RWPE2 (cell line): ENCODE measurements at regions not wholly inside any gene's neighbourhood (a gene's known extent, or its start where the extent isn't known, plus 50 kb on each side); places are given as distances from the start of the nearest gene placed in this dataset.

ENCODE experiments used
- ATAC-seq: fragments of 200-7000 bp; cut with Tn5 transposase; 3 replicates; pipeline ENCODE4 v1.9.1; 2021; ENCODE audit warnings: low read depth
- DNase-seq: peaks from one replicate; pipeline ENCODE4 v3.0.0-alpha.2; 2020; ENCODE audit warnings: low spot score
- H3K27ac ChIP-seq: fragments of 450-650 bp; 2 replicates; pipeline ENCODE4 v1.5.1; 2017; ENCODE audit warnings: mild to moderate bottlenecking; ENCODE audit not compliant: poor library complexity, severe bottlenecking
- H3K27me3 ChIP-seq: fragments of 250-450 bp; sonication (Bioruptor Pico); 2 replicates; pipeline ENCODE4 v1.5.1; 2021; ENCODE audit warnings: mild to moderate bottlenecking, moderate library complexity; ENCODE audit not compliant: insufficient read depth, poor library complexity, severe bottlenecking
- H3K36me3 ChIP-seq: fragments of 250-450 bp; sonication (Bioruptor Pico); 2 replicates; pipeline ENCODE4 v1.5.1; 2020; ENCODE audit warnings: low read depth, mild to moderate bottlenecking, moderate library complexity
- H3K4me1 ChIP-seq: fragments of 250-450 bp; sonication (Bioruptor Pico); 2 replicates; pipeline ENCODE4 v1.5.1; 2021; ENCODE audit warnings: mild to moderate bottlenecking, moderate library complexity; ENCODE audit not compliant: insufficient read depth, poor library complexity, severe bottlenecking
- H3K4me3 ChIP-seq: fragments of 250-450 bp; sonication (Bioruptor Pico); 2 replicates; pipeline ENCODE4 v1.5.1; 2021; ENCODE audit warnings: mild to moderate bottlenecking, moderate library complexity; ENCODE audit not compliant: severe bottlenecking
- H3K9me3 ChIP-seq: fragments of 250-450 bp; sonication (Bioruptor Pico); 2 replicates; pipeline ENCODE4 v1.5.1; 2021; ENCODE audit warnings: mild to moderate bottlenecking, moderate library complexity; ENCODE audit not compliant: severe bottlenecking
- TF ChIP-seq, protein P1 (sequence below): fragments of 450-650 bp; IDR thresholded peaks from one replicate; pipeline ENCODE4 v1.5.1; 2017; ENCODE audit warnings: mild to moderate bottlenecking, moderate library complexity; ENCODE audit not compliant: poor library complexity, severe bottlenecking

DNA sequence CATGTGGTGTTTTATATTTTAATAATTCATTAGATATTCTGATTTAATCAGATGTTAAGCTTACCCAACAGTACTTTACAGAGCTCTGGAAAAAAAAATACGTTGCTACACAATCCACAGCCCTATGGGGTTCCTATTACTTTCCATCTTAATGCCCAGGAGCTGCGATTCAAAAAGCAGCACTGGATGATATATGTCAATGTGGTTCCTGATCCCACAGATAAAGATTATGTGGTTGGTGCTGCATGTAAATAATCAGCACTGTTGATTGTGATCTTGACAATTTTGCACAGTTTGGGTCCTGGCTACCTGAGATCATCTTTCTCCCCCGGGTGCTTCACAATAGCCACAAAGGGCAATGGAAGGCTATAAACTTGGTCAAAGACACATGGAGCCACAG, 72.7 kb upstream of the DCLK2 start:
- Histone ChIP-seq H3K27ac (no peak overlapping the region), H3K4me3 (no peak overlapping the region), H3K9me3 (no peaks in the 10 kb centered on the region), H3K4me1 (no peaks in the 10 kb centered on the region), H3K36me3 (no peaks in the 10 kb centered on the region), H3K27me3 (no peaks in the 10 kb centered on the region)
- ATAC-seq = no peak
- TF ChIP-seq, protein P1, sequence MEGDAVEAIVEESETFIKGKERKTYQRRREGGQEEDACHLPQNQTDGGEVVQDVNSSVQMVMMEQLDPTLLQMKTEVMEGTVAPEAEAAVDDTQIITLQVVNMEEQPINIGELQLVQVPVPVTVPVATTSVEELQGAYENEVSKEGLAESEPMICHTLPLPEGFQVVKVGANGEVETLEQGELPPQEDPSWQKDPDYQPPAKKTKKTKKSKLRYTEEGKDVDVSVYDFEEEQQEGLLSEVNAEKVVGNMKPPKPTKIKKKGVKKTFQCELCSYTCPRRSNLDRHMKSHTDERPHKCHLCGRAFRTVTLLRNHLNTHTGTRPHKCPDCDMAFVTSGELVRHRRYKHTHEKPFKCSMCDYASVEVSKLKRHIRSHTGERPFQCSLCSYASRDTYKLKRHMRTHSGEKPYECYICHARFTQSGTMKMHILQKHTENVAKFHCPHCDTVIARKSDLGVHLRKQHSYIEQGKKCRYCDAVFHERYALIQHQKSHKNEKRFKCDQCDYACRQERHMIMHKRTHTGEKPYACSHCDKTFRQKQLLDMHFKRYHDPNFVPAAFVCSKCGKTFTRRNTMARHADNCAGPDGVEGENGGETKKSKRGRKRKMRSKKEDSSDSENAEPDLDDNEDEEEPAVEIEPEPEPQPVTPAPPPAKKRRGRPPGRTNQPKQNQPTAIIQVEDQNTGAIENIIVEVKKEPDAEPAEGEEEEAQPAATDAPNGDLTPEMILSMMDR = no peak
- no peak for DNase-seq

DNA sequence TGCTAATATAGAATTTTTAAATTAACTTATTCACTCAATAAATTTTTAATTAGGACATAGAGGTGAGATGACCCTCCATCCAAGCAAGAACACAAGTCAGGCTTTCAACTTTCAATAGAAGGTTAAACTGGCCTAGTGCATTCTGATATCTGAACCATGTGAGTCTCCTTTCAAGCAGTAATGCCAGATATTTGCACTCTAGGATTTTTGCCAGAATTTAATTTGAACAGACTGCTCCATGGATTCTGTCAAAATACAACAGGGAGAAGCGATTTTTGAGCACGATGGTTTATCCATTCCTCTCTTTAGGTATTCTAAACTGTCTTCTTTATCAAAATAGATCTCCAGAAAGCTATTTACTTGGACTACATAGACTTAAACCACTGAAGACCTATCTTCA, 72.0 kb upstream of the DCLK2 start:
- no peaks in the 10 kb centered on the region for H3K36me3 ChIP-seq
- ATAC-seq (no peak), DNase-seq (no peak)
- H3K4me3 ChIP-seq = no peak overlapping the region
- no peaks in the 10 kb centered on the region for H3K4me1 ChIP-seq
- no peak overlapping the region for H3K27ac ChIP-seq
- TF ChIP-seq, protein P1 = no peak
- no peaks in the 10 kb centered on the region for H3K9me3 ChIP-seq
- no peaks in the 10 kb centered on the region for H3K27me3 ChIP-seq

DNA sequence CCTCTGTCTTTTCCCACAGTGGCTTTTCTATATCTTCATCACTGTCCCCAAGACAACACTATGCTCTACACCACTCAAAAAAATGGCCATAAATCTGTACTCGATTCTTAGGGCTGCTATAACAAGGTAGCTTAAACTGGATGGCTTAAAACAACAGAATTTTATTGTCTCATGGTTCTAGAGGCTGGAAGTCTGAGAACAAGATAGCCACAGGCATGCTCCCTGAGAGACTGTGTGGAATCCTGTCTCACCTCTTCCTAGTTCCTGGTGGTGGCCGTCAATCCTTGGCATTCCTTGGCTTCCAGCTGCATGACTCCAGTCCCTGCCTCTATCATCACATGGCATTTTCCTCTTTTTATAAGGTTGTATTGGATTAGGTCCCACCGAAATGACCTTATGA, 70.7 kb upstream of the DCLK2 start:
- no peak for DNase-seq
- peak; percentile 52; the same call in 1 of the 3 replicates for ATAC-seq
- TF ChIP-seq, protein P1 = no peak
- Histone ChIP-seq H3K27ac (no peak overlapping the region), H3K27me3 (no peaks in the 10 kb centered on the region), H3K9me3 (no peaks in the 10 kb centered on the region), H3K36me3 (no peaks in the 10 kb centered on the region), H3K4me3 (no peak overlapping the region), H3K4me1 (no peaks in the 10 kb centered on the region)

DNA sequence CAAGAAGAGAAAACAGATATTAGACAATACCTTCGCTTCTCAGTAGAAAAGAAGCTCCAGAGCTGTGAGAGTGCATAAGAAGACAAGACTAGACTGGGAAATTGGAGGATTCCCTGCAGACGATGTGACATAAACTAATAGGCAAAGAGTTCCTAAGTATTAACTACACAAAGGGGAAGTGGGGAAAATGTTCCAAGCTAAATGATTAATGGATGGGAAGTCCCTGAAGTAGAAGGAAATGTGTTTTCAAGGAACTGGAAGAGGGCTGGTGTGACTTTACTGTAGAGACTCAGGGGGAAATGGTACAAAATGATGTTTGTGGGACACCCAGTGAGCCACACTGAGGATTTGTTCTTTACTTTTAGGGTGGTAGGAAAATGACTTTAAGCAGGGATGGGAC, 69.7 kb upstream of the DCLK2 start:
- no peak for ATAC-seq
- TF ChIP-seq, protein P1 = no peak
- H3K36me3 ChIP-seq = no peaks in the 10 kb centered on the region
- no peaks in the 10 kb centered on the region for H3K4me1 ChIP-seq
- H3K4me3 ChIP-seq = no peak overlapping the region
- H3K27ac ChIP-seq = no peak overlapping the region
- no peaks in the 10 kb centered on the region for H3K9me3 ChIP-seq
- DNase-seq = no peak
- no peaks in the 10 kb centered on the region for H3K27me3 ChIP-seq

DNA sequence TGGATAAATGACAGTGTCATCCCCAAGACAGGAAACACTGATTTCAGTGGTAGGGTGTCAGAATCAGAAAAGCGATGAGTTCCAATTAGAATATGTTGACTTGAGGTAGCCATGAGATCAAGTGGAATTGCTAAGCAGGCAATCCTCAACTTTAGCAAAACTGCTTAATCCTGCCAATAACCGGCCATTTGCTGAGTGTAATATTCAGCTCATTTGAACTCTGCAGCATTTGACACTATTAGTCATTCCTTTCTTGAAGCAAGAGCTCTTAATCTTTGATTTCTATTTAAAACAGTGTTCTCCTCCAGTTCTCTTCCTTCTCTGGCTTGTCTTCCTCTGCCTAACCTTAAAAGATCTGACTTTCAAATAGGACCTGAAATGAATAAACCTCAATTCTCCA, 68.7 kb upstream of the DCLK2 start:
- Histone ChIP-seq H3K27ac (no peak overlapping the region), H3K36me3 (no peaks in the 10 kb centered on the region), H3K27me3 (no peaks in the 10 kb centered on the region), H3K9me3 (no peaks in the 10 kb centered on the region), H3K4me3 (no peak overlapping the region), H3K4me1 (no peaks in the 10 kb centered on the region)
- TF ChIP-seq, protein P1 = no peak
- no peak for DNase-seq
- ATAC-seq = no peak
